SK-N-SH treated with all-trans-retinoic acid at 6 μM for 48 hours (cell line): ENCODE measurements at regions not wholly inside any gene's neighbourhood (a gene's known extent, or its start where the extent isn't known, plus 50 kb on each side); places are given as distances from the start of the nearest gene placed in this dataset.

Experiments used
- ATAC-seq: fragments of 200-7000 bp; cut with Tn5 transposase; 3 replicates; pipeline ENCODE4 v1.9.1; 2020; ENCODE audit warnings: mild to moderate bottlenecking, moderate library complexity
- CREB5 ChIP-seq: fragments of 250-450 bp; sonication (Bioruptor Pico); IDR thresholded peaks from 2 replicates; pipeline ENCODE4 v1.5.1; 2020; ENCODE audit warnings: low read depth, mild to moderate bottlenecking, moderate library complexity
- CSDC2 ChIP-seq: fragments of 250-450 bp; sonication (Bioruptor Pico); IDR thresholded peaks from 2 replicates; pipeline ENCODE4 v1.5.0; 2020; ENCODE audit warnings: mild to moderate bottlenecking, moderate library complexity
- CSRNP3 ChIP-seq: fragments of 250-450 bp; sonication (Bioruptor Pico); IDR thresholded peaks from 2 replicates; pipeline ENCODE4 v1.5.1; 2021; ENCODE audit warnings: mild to moderate bottlenecking, moderate library complexity
- ESRRG ChIP-seq: fragments of 250-450 bp; sonication (Bioruptor Pico); IDR thresholded peaks from 2 replicates; pipeline ENCODE4 v1.6.1; 2021; ENCODE audit warnings: mild to moderate bottlenecking
- ISL1 ChIP-seq: fragments of 250-450 bp; sonication (Bioruptor Pico); IDR thresholded peaks from 2 replicates; pipeline ENCODE4 v2.1.2; 2022; ENCODE audit warnings: mild to moderate bottlenecking, moderate library complexity
- OSR1 ChIP-seq: fragments of 250-450 bp; sonication (Bioruptor Pico); IDR thresholded peaks from 2 replicates; pipeline ENCODE4 v1.8.0; 2022; ENCODE audit warnings: moderate library complexity, mild to moderate bottlenecking, inconsistent platforms
- PATZ1 ChIP-seq: fragments of 250-450 bp; sonication (Bioruptor Pico); IDR thresholded peaks from 2 replicates; pipeline ENCODE4 v1.8.0; 2020; ENCODE audit warnings: mild to moderate bottlenecking, moderate library complexity, borderline replicate concordance
- POU6F1 ChIP-seq: fragments of 250-450 bp; sonication (Bioruptor Pico); IDR thresholded peaks from 2 replicates; pipeline ENCODE4 v1.8.0; 2021; ENCODE audit warnings: low read depth, mild to moderate bottlenecking, moderate library complexity, borderline replicate concordance
- PPARA ChIP-seq: fragments of 250-450 bp; sonication (Bioruptor Pico); IDR thresholded peaks from 2 replicates; pipeline ENCODE4 v1.5.0; 2020; ENCODE audit warnings: mild to moderate bottlenecking, borderline replicate concordance
- RARB ChIP-seq: fragments of 250-450 bp; sonication (Bioruptor Pico); IDR thresholded peaks from 2 replicates; pipeline ENCODE4 v1.8.0; 2021; ENCODE audit warnings: mild to moderate bottlenecking, moderate library complexity
- SNAI2 ChIP-seq: fragments of 250-450 bp; sonication (Bioruptor Pico); IDR thresholded peaks from 2 replicates; pipeline ENCODE4 v1.5.0; 2020; ENCODE audit warnings: mild to moderate bottlenecking, moderate library complexity
- TOX ChIP-seq: fragments of 250-450 bp; sonication (Bioruptor Pico); IDR thresholded peaks from 2 replicates; pipeline ENCODE4 v1.8.0; 2021; ENCODE audit warnings: mild to moderate bottlenecking, moderate library complexity, borderline replicate concordance
- TSHZ2 ChIP-seq: fragments of 250-450 bp; sonication (Bioruptor Pico); IDR thresholded peaks from 2 replicates; pipeline ENCODE4 v1.5.0; 2020; ENCODE audit warnings: mild to moderate bottlenecking, moderate library complexity
- ZC3H10 ChIP-seq: fragments of 250-450 bp; sonication (Bioruptor Pico); IDR thresholded peaks from 2 replicates; pipeline ENCODE4 v1.5.1; 2021; ENCODE audit warnings: mild to moderate bottlenecking, moderate library complexity
- ZFP3 ChIP-seq: fragments of 250-450 bp; sonication (Bioruptor Pico); IDR thresholded peaks from 2 replicates; pipeline ENCODE4 v1.5.0; 2020; ENCODE audit warnings: mild to moderate bottlenecking, moderate library complexity
- ZFP30 ChIP-seq: fragments of 450-650 bp; formaldehyde crosslinking; IDR thresholded peaks from 2 replicates; pipeline ENCODE4 v1.5.0; 2022; ENCODE audit warnings: mild to moderate bottlenecking, moderate library complexity
- ZNF565 ChIP-seq: fragments of 450-650 bp; formaldehyde crosslinking; conservative IDR thresholded peaks from 2 replicates; pipeline ENCODE4 v1.5.0; 2020; ENCODE audit warnings: low read depth, mild to moderate bottlenecking, moderate library complexity
- ZNF8 ChIP-seq: fragments of 450-650 bp; formaldehyde crosslinking; IDR thresholded peaks from 2 replicates; pipeline ENCODE4 v1.5.0; 2020; ENCODE audit warnings: mild to moderate bottlenecking, moderate library complexity

GRCh38 chr15:35622641-35623340, 76.8 kb upstream of the DPH6 start (continued):
- TF ChIP-seq CSRNP3 (no peak), PATZ1 (no peak), RARB (CRISPR knock-in tag) (no peak), ZC3H10 (no peak), ISL1 (CRISPR knock-in tag) (no peak)
- TF ChIP-seq, all 23 proteins: peak for 0

- no peak for ATAC-seq
- TF ChIP-seq CREB5 (CRISPR knock-in tag) (no peak), ESRRG (CRISPR knock-in tag) (no peak), POU6F1 (CRISPR knock-in tag) (no peak), ZC3H10 (no peak), TOX (CRISPR knock-in tag) (no peak), ZNF8 (CRISPR knock-in tag) (no peak), CSRNP3 (no peak), PATZ1 (no peak), ZFP3 (CRISPR knock-in tag) (no peak), OSR1 (no peak), RARB (CRISPR knock-in tag) (no peak)
- TF ChIP-seq, all 23 proteins: peak for 0
Observed at GRCh38 chr15:35624881-35625280, 78.9 kb upstream of the DPH6 start.

- TF ChIP-seq ISL1 (CRISPR knock-in tag): peak; percentile 69
- no peak for TF ChIP-seq PPARA (CRISPR knock-in tag)
- TF ChIP-seq TOX (CRISPR knock-in tag): peak; percentile 42; the same call in 1 of the 2 replicates
- no peak for TF ChIP-seq ZFP30 (CRISPR knock-in tag)
- TF ChIP-seq SNAI2 (CRISPR knock-in tag): no peak
- peak; percentile 65; the same call in 1 of the 2 replicates for TF ChIP-seq TSHZ2 (CRISPR knock-in tag)
- TF ChIP-seq CSDC2: no peak
- TF ChIP-seq ZNF565 (CRISPR knock-in tag): no peak
- TF ChIP-seq ZFP3 (CRISPR knock-in tag): no peak
- peak; percentile 97 for ATAC-seq
Observed at GRCh38 chr15:35626571-35627318, 80.8 kb upstream of the DPH6 start.
